Spleen (tissue), 11 donors: ENCODE measurements at regions not wholly inside any gene's neighbourhood (a gene's known extent, or its start where the extent isn't known, plus 50 kb on each side); places are given as distances from the start of the nearest gene placed in this dataset.

Source experiments
- DNase-seq: peaks from one replicate; pipeline ENCODE4 v3.0.0-alpha.2; 2020
- H3K27ac ChIP-seq, 8 donors: fragments of 200-600 bp; sonication (generic) in 7 of 8; 1 replicate in 4 of 8; 2 replicates in 4 of 8; pipeline versions ENCODE4 v1.5.0 to v1.8.0; 2016 to 2021; ENCODE audit warnings: inconsistent platforms in 4 of 8, mild to moderate bottlenecking in 4 of 8, moderate library complexity in 1 of 8
- H3K27me3 ChIP-seq, 7 donors: fragments of 200-600 bp; sonication (generic) in 6 of 7; replicated peaks in 1 of 7; 1 replicate in 4 of 7; 2 replicates in 3 of 7; pipeline versions ENCODE4 v1.5.0 to v1.8.0; 2016 to 2021; ENCODE audit warnings: inconsistent platforms in 3 of 7, mild to moderate bottlenecking in 1 of 7
- H3K36me3 ChIP-seq, 6 donors: fragments of 200-600 bp; sonication (generic) in 5 of 6; 1 replicate in 4 of 6; 2 replicates in 2 of 6; pipeline versions ENCODE4 v1.5.0 to v1.8.0; 2016 to 2021; ENCODE audit warnings: inconsistent platforms in 2 of 6
- H3K4me1 ChIP-seq, 6 donors: fragments of 200-600 bp; sonication (generic) in 5 of 6; 1 replicate in 3 of 6; 2 replicates in 3 of 6; pipeline versions ENCODE4 v1.5.0 to v1.8.0; 2016 to 2021; ENCODE audit warnings: inconsistent platforms in 3 of 6
- H3K4me3 ChIP-seq, 8 donors: fragments of 200-600 bp; sonication (generic) in 7 of 8; 1 replicate in 4 of 8; 2 replicates in 4 of 8; pipeline versions ENCODE4 v1.5.0 to v1.8.0; 2016 to 2021; ENCODE audit warnings: inconsistent platforms in 4 of 8, mild to moderate bottlenecking in 4 of 8, moderate library complexity in 2 of 8
- H3K9me3 ChIP-seq, 8 donors: fragments of 200-600 bp; sonication (generic) in 7 of 8; 1 replicate in 4 of 8; 2 replicates in 4 of 8; pipeline versions ENCODE4 v1.5.0 to v1.8.0; 2016 to 2021; ENCODE audit warnings: inconsistent platforms in 4 of 8
- POLR2A ChIP-seq, 3 donors: fragments of 450-650 bp; IDR thresholded peaks; one replicate each; pipeline ENCODE4 v1.5.1; 2017; ENCODE audit warnings: antibody characterized with exemption in 3 of 3, mild to moderate bottlenecking in 1 of 3
- POLR2AphosphoS5 ChIP-seq, 3 donors: sonication (generic); formaldehyde crosslinking; IDR thresholded peaks; one replicate each; pipeline ENCODE4 v1.5.1; 2017; ENCODE audit warnings: antibody characterized with exemption in 3 of 3
- WGBS, 5 donors: extraction: QIAGEN DNeasy Blood & Tissue Kit in 3 of 5; methylation state at CpG; one replicate each; pipeline versions ENCODE4 v1.1.5 to v1.1.7; 2013 to 2018; 5-methylcytosine and 5-hydroxymethylcytosine counted together
- intact Hi-C: fragments of 100-400 bp; cut with DNase I; formaldehyde crosslinking; loops from one replicate; pipeline ENCODE4 v1.15.0; 2023; ENCODE audit warnings: low total_unique reads
- TF ChIP-seq, protein P1 (sequence below), 11 experiments: fragments of 200-600 bp in 7 of 11; fragments of 450-650 bp in 4 of 11; sonication (generic) in 4 of 11; IDR thresholded peaks in 8 of 11; conservative IDR thresholded peaks in 3 of 11; 1 replicate in 7 of 11; 2 replicates in 4 of 11; pipeline versions ENCODE4 v1.4.0 to v1.8.0; 2016 to 2021; ENCODE audit warnings: antibody characterized with exemption in 11 of 11, inconsistent platforms in 4 of 11, mild to moderate bottlenecking in 1 of 11
- donor health status: healthy with polysubstance abuse.
- donor health status: DM: no; HTN: no; CAD: no; lungs with moderate emphysema.
- donor health status: DM: no; HTN: no; CAD: no.
- donor health status: Bipolar disorder and iron deficiency.
- donor health status: healthy.
- donor health status: DM: no; HTN: no; CAD: no.
- donor health status: DM: yes; HTN: yes; CAD: no.

DNA sequence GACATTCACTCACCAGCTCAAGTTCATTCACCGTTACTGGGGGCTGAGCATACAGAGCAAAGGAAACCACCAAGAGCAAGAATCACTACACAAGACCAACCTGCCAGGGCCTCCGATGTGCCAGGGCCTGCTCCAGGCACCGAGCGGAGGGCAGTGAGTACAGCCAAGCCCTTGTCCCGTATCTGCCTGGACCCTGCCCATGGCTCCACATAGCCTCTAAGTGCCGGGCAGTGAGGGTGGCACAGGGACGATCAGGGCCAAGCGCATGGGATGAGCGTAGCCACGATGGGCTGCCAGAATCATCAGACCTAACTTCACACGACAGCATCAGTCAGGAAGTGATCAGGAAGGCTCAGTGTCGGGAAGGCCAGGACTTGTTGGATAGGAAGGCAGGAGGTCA is 199.6 kb downstream of the BCL11B start:
- H3K9me3 ChIP-seq = peaks cover 0 to 24% (median 4%) of the 10 kb centered on the region in 8 donors
- no peaks in the 10 kb centered on the region for H3K36me3 ChIP-seq
- peaks cover 0 to 4% (median 0%) of the 10 kb centered on the region in 6 donors for H3K4me1 ChIP-seq
- no peak for TF ChIP-seq POLR2A (IDR thresholded peaks at IDR 0.05)
- TF ChIP-seq, protein P1, sequence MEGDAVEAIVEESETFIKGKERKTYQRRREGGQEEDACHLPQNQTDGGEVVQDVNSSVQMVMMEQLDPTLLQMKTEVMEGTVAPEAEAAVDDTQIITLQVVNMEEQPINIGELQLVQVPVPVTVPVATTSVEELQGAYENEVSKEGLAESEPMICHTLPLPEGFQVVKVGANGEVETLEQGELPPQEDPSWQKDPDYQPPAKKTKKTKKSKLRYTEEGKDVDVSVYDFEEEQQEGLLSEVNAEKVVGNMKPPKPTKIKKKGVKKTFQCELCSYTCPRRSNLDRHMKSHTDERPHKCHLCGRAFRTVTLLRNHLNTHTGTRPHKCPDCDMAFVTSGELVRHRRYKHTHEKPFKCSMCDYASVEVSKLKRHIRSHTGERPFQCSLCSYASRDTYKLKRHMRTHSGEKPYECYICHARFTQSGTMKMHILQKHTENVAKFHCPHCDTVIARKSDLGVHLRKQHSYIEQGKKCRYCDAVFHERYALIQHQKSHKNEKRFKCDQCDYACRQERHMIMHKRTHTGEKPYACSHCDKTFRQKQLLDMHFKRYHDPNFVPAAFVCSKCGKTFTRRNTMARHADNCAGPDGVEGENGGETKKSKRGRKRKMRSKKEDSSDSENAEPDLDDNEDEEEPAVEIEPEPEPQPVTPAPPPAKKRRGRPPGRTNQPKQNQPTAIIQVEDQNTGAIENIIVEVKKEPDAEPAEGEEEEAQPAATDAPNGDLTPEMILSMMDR (IDR thresholded peaks at IDR 0.05 in 8 of 11, conservative IDR thresholded peaks at IDR 0.05 in 3 of 11) = no peak
- TF ChIP-seq POLR2AphosphoS5 (IDR thresholded peaks at IDR 0.05) = no peak
- WGBS, 5 donors = 81 to 91% (median 87%) methylated on average over 11 to 12 of the region's 12 CpGs
- no peak for DNase-seq
- no peak overlapping the region for H3K27ac ChIP-seq
- H3K27me3 ChIP-seq = no peaks in the 10 kb centered on the region
- intact Hi-C loops = no loop called here
- no peak overlapping the region for H3K4me3 ChIP-seq

DNA sequence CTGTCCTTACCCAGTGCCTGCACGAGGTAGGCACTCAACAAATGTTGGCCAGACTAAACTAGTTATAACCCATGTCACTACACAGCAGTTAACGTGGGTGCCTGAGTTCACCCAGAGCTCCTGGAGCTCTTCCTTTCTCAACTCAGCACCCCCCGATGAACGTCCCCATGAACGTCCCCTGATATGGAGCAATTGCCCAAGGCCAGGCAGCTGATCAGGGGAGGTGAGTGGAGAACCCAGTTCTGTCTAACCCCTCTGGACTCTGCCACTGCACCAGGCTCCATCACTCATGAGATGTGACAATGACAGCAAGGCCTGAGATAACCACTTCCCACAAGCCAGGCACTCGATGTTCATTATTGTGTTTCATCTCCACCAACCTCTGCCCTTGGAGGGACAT is 199.0 kb downstream of the BCL11B start:
- Histone ChIP-seq H3K4me3 (no peak overlapping the region), H3K9me3 (peaks cover 0 to 22% (median 4%) of the 10 kb centered on the region in 8 donors), H3K4me1 (peaks cover 0 to 6% (median 0%) of the 10 kb centered on the region in 6 donors), H3K27me3 (no peaks in the 10 kb centered on the region), H3K36me3 (no peaks in the 10 kb centered on the region), H3K27ac (no peak overlapping the region)
- TF ChIP-seq POLR2A (IDR thresholded peaks at IDR 0.05) (no peak), POLR2AphosphoS5 (IDR thresholded peaks at IDR 0.05) (no peak)
- TF ChIP-seq, protein P1 (IDR thresholded peaks at IDR 0.05 in 8 of 11, conservative IDR thresholded peaks at IDR 0.05 in 3 of 11) = no peak
- DNase-seq = no peak
- 68 to 97% (median 79%) methylated on average over 6 of the region's 6 CpGs for WGBS, 5 donors
- intact Hi-C loops = no loop called here

DNA sequence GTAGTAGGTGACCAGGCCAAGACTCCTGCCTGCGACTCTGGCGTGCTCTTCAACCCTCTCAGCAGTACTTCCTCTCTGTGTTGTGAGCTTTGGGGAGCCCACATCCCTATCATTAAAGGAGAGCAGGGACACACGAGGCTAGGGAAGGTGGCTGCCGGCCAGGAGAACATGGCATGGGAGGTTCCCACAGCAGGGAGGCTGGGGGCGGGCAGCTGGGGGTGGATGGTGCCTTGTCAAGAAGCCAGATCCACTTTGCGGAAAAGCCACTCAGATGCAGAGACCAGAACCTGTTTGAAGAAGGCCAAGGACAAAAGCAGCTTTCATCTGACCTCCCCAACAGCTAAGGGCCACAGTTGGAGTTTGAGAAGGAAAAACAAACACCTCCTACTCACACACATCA is 198.6 kb downstream of the BCL11B start:
- WGBS, 5 donors = 64 to 84% (median 79%) methylated on average over 6 of the region's 6 CpGs
- peaks cover 0 to 19% (median 4%) of the 10 kb centered on the region in 8 donors for H3K9me3 ChIP-seq
- intact Hi-C loops = no loop called here
- no peaks in the 10 kb centered on the region for H3K27me3 ChIP-seq
- H3K4me1 ChIP-seq = peaks cover 0 to 6% (median 0%) of the 10 kb centered on the region in 6 donors
- TF ChIP-seq, protein P1 (IDR thresholded peaks at IDR 0.05 in 8 of 11, conservative IDR thresholded peaks at IDR 0.05 in 3 of 11) = no peak
- no peak overlapping the region for H3K27ac ChIP-seq
- H3K36me3 ChIP-seq = no peaks in the 10 kb centered on the region
- no peak overlapping the region for H3K4me3 ChIP-seq
- DNase-seq = no peak

DNA sequence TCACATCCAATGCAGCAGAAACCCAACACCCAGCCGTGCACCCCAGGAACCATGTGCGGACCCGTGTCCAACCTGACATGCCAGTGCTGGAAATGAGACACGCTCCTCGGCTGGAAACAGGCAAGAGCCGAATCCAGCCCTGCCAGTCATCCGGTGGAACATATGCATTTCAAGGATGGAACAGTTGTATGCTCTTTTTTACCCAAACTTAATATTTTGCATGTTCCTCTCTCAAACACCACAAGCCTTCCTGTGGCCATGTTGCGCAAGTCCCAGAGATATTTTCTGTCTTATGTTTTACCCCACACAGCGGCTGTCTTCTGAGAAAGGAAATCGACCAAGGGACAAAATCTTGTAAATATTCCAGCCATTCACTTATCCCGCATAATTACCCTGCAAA is 196.9 kb downstream of the BCL11B start:
- Histone ChIP-seq H3K9me3 (peaks cover 0 to 16% (median 4%) of the 10 kb centered on the region in 8 donors), H3K4me3 (peak overlapping the region in 3 of 8 donors; percentile 1 to 45 (median 15))
- no peak for DNase-seq

More for the DNA sequence above, 196.9 kb downstream of the BCL11B start:
- Histone ChIP-seq H3K27ac (peak overlapping the region in 5 of 8 donors; percentile 18 to 81 (median 70)), H3K27me3 (no peaks in the 10 kb centered on the region), H3K36me3 (no peaks in the 10 kb centered on the region), H3K4me1 (peaks cover 0 to 6% (median 0%) of the 10 kb centered on the region in 6 donors)
- intact Hi-C loops = no loop called here
- TF ChIP-seq, protein P1 (IDR thresholded peaks at IDR 0.05 in 8 of 11, conservative IDR thresholded peaks at IDR 0.05 in 3 of 11) = no peak
- 55 to 78% (median 67%) methylated on average over 11 of the region's 11 CpGs for WGBS, 5 donors
